Mammary epithelial cell (primary cell): ENCODE measurements at regions not wholly inside any gene's neighbourhood (a gene's known extent, or its start where the extent isn't known, plus 50 kb on each side); places are given as distances from the start of the nearest gene placed in this dataset.

Experiments used
- EZH2 ChIP-seq: IDR thresholded peaks from 2 replicates; pipeline ENCODE4 v1.6.1; 2012; ENCODE audit warnings: low read length, inconsistent platforms, borderline replicate concordance
- TF ChIP-seq, protein P1 (sequence below), 2 donors: IDR thresholded peaks in 1 of 2; conservative IDR thresholded peaks in 1 of 2; 2 replicates each; pipeline ENCODE4 v1.5.1; 2011 to 2012; ENCODE audit warnings: inconsistent platforms in 2 of 2, low read length in 2 of 2, mild to moderate bottlenecking in 2 of 2, control low read depth in 1 of 2, low read depth in 1 of 2; ENCODE audit not compliant: insufficient read depth in 1 of 2; ENCODE audit errors: extremely low read depth in 1 of 2

DNA sequence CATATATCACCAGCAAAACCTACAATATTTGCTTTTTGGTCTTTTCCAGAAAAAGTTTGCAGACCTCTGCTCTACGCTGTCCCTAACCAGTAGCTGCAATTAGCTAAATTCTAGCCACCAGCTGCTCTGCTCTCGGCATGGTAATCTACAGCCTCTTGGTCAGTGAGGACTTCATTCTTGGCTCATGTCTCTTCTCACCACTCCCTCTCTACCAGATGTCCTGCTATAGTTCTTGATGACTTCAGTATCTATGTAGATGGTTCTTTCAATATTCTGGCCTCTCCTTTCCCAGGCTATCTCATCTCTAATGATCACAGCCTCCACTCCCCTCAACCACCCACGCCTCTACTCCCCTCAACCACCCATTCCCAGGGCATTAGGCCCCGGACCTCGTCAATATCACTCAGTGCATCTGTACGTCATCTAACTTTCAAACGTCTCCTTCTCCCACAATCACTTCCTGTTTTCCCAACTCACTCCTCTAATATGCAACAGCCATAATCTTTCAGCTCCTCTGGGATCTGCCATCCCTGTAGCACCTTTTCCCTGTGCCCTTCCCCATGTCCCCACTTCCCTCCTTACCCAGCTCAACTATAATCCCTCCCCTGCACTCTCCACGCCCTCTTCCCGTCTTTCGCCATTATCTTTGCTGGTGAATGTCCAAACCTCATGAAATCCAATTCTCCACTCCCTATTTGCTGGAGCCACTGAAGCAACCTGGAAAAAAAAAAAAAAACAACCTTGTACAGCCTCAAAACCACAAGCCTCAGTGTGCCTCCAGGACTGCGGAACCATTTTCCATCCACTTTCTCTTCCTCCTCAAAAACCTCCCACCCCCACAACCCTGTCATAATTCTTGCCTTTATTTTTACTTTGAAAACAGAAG, 429.4 kb upstream of the PROK2 start:
- TF ChIP-seq, protein P1, sequence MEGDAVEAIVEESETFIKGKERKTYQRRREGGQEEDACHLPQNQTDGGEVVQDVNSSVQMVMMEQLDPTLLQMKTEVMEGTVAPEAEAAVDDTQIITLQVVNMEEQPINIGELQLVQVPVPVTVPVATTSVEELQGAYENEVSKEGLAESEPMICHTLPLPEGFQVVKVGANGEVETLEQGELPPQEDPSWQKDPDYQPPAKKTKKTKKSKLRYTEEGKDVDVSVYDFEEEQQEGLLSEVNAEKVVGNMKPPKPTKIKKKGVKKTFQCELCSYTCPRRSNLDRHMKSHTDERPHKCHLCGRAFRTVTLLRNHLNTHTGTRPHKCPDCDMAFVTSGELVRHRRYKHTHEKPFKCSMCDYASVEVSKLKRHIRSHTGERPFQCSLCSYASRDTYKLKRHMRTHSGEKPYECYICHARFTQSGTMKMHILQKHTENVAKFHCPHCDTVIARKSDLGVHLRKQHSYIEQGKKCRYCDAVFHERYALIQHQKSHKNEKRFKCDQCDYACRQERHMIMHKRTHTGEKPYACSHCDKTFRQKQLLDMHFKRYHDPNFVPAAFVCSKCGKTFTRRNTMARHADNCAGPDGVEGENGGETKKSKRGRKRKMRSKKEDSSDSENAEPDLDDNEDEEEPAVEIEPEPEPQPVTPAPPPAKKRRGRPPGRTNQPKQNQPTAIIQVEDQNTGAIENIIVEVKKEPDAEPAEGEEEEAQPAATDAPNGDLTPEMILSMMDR (conservative IDR thresholded peaks at IDR 0.05 in 1 of 2, IDR thresholded peaks at IDR 0.05 in 1 of 2; ENCODE audit: extremely low read depth in 1 of 2, insufficient read depth in 1 of 2, low read depth in 1 of 2, low read length in 2 of 2): no peak
- no peak for TF ChIP-seq EZH2
